K562 (cell line): ENCODE measurements at regions not wholly inside any gene's neighbourhood (a gene's known extent, or its start where the extent isn't known, plus 50 kb on each side); places are given as distances from the start of the nearest gene placed in this dataset.

ENCODE experiments used
- CBFA2T2 ChIP-seq: fragments of 450-650 bp; conservative IDR thresholded peaks from 2 replicates; pipeline ENCODE4 v1.6.1; 2017; ENCODE audit warnings: mild to moderate bottlenecking
- CREBBP ChIP-seq: IDR thresholded peaks from one replicate; pipeline ENCODE4 v1.6.1; 2012; ENCODE audit warnings: low read depth, mild to moderate bottlenecking, control low read depth, inconsistent platforms, low read length
- NCOR1 ChIP-seq: fragments of 450-650 bp; IDR thresholded peaks from 2 replicates; pipeline ENCODE4 v1.6.1; 2016; ENCODE audit warnings: mild to moderate bottlenecking, moderate library complexity
- PHTF2 ChIP-seq: fragments of 250-450 bp; sonication (Bioruptor Pico); IDR thresholded peaks from 2 replicates; pipeline ENCODE4 v1.5.0; 2021; ENCODE audit warnings: mild to moderate bottlenecking
- PTRF ChIP-seq: fragments of 450-650 bp; IDR thresholded peaks from 2 replicates; pipeline ENCODE4 v1.6.1; 2016; ENCODE audit warnings: mild to moderate bottlenecking, missing genetic modification characterization, missing compliant biosample characterization
- RBBP5 ChIP-seq: fragments of 200-600 bp; sonication (generic); IDR thresholded peaks from 2 replicates; pipeline ENCODE4 v1.6.1; 2012; ENCODE audit warnings: borderline replicate concordance, mild to moderate bottlenecking, low read length, control low read depth, inconsistent platforms; ENCODE audit not compliant: insufficient read depth, poor library complexity, severe bottlenecking
- TFAM ChIP-seq: fragments of 250-450 bp; sonication (Bioruptor Pico); conservative IDR thresholded peaks from 2 replicates; pipeline ENCODE4 v1.5.0; 2021; ENCODE audit warnings: mild to moderate bottlenecking, moderate library complexity
- TRIM28 ChIP-seq: fragments of 450-650 bp; IDR thresholded peaks from 2 replicates; pipeline ENCODE4 v1.6.1; 2017
- ZNF12 ChIP-seq: sonication (generic); formaldehyde crosslinking; IDR thresholded peaks from 2 replicates; pipeline ENCODE4 v1.4.0; 2020; ENCODE audit warnings: mild to moderate bottlenecking, missing genetic modification reagents
- ZNF174 ChIP-seq: fragments of 250-450 bp; sonication (Bioruptor Pico); IDR thresholded peaks from 2 replicates; pipeline ENCODE4 v1.4.0; 2020; ENCODE audit warnings: mild to moderate bottlenecking
- ZNF282 ChIP-seq: sonication (generic); formaldehyde crosslinking; IDR thresholded peaks from 2 replicates; pipeline ENCODE4 v1.8.1; 2023; ENCODE audit warnings: missing genetic modification reagents
- ZNF3 ChIP-seq: fragments of 250-450 bp; sonication (Bioruptor Pico); IDR thresholded peaks from 2 replicates; pipeline ENCODE4 v1.5.0; 2021; ENCODE audit warnings: mild to moderate bottlenecking, moderate library complexity
- ZNF431 ChIP-seq: sonication (generic); formaldehyde crosslinking; IDR thresholded peaks from 2 replicates; pipeline ENCODE4 v1.8.0; 2022; ENCODE audit warnings: mild to moderate bottlenecking, missing genetic modification reagents
- TF ChIP-seq, protein P1 (sequence below): sonication (generic); formaldehyde crosslinking; IDR thresholded peaks from 2 replicates; pipeline ENCODE4 v1.8.0; 2022; ENCODE audit warnings: mild to moderate bottlenecking, missing genetic modification reagents
- TF ChIP-seq, protein P2 (sequence below), 2 experiments: fragments of 250-450 bp in 1 of 2; fragments of 450-650 bp in 1 of 2; sonication (Bioruptor Pico) in 1 of 2; IDR thresholded peaks; 2 replicates each; pipeline versions ENCODE4 v1.6.1 to v1.8.0; 2016 to 2021; ENCODE audit warnings: mild to moderate bottlenecking in 2 of 2, moderate library complexity in 2 of 2, missing compliant biosample characterization in 1 of 2, missing genetic modification characterization in 1 of 2
- TF ChIP-seq, protein P3 (sequence below): sonication (generic); formaldehyde crosslinking; IDR thresholded peaks from 2 replicates; pipeline ENCODE4 v1.8.1; 2022; ENCODE audit warnings: missing genetic modification reagents
- TF ChIP-seq, protein P4 (sequence below): fragments of 250-450 bp; sonication (Bioruptor Pico); IDR thresholded peaks from 2 replicates; pipeline ENCODE4 v1.4.0; 2020; ENCODE audit warnings: mild to moderate bottlenecking

DNA sequence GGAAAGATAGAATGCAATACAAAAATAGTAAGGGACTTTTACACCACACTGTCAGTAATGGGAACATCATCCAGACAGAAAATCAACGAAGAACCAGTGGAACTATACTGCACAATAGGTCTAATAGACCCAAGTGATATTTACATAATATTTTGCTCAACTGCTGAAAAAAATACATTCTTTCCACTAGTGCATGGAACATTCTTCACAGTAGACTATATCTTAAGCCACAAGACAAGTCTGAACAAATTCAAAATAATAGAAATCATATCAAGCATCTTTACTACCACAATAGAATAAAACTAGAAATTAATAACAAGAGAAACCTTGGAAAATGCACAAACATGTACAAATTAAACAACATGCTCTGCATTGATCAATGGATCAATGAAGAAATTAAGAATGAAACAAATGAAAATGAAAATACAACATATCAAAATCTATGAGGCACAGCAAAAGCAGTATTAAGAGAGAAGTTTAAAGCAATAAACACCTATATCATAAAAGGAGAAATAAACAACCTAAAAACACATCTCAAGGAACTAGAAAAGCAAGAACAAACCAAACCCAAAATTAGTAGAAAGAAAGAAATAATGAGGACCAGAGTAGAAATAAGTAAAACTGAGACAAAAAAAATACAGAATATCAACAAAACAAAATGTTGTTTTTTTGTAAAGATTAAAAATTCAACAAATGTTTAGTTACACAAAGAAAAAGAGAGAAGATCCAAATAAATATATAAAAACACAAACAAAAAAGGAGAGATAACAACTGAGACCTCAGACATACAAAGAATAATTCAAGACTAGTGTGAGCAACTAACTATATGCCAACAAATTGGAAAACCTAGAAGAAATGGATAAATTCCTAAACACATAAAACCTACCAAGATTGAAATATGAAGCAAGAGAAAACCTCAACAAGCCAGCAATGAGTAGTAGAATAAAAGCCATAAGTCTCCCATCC lies 51.5 kb upstream of the ANTXR2 start (continued):
- TF ChIP-seq, protein P1, sequence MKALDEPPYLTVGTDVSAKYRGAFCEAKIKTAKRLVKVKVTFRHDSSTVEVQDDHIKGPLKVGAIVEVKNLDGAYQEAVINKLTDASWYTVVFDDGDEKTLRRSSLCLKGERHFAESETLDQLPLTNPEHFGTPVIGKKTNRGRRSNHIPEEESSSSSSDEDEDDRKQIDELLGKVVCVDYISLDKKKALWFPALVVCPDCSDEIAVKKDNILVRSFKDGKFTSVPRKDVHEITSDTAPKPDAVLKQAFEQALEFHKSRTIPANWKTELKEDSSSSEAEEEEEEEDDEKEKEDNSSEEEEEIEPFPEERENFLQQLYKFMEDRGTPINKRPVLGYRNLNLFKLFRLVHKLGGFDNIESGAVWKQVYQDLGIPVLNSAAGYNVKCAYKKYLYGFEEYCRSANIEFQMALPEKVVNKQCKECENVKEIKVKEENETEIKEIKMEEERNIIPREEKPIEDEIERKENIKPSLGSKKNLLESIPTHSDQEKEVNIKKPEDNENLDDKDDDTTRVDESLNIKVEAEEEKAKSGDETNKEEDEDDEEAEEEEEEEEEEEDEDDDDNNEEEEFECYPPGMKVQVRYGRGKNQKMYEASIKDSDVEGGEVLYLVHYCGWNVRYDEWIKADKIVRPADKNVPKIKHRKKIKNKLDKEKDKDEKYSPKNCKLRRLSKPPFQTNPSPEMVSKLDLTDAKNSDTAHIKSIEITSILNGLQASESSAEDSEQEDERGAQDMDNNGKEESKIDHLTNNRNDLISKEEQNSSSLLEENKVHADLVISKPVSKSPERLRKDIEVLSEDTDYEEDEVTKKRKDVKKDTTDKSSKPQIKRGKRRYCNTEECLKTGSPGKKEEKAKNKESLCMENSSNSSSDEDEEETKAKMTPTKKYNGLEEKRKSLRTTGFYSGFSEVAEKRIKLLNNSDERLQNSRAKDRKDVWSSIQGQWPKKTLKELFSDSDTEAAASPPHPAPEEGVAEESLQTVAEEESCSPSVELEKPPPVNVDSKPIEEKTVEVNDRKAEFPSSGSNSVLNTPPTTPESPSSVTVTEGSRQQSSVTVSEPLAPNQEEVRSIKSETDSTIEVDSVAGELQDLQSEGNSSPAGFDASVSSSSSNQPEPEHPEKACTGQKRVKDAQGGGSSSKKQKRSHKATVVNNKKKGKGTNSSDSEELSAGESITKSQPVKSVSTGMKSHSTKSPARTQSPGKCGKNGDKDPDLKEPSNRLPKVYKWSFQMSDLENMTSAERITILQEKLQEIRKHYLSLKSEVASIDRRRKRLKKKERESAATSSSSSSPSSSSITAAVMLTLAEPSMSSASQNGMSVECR, result no peak
- TF ChIP-seq TRIM28, result no peak
- no peak for TF ChIP-seq ZNF431 (CRISPR knock-in tag)
- TF ChIP-seq NCOR1, result no peak; the same call in 1 of the 2 replicates
- no peak for TF ChIP-seq ZNF282 (CRISPR knock-in tag)
- TF ChIP-seq CREBBP, result no peak
- TF ChIP-seq CBFA2T2, result no peak
- TF ChIP-seq, protein P2, sequence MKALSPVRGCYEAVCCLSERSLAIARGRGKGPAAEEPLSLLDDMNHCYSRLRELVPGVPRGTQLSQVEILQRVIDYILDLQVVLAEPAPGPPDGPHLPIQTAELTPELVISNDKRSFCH (CRISPR knock-in tag; IDR thresholded peaks at IDR 0.05), result no peak
- TF ChIP-seq, protein P2 (tag; IDR thresholded peaks at IDR 0.05), result no peak
- TF ChIP-seq PHTF2 (CRISPR knock-in tag), result no peak
- no peak for TF ChIP-seq ZNF3
- TF ChIP-seq PTRF, result no peak
- TF ChIP-seq ZNF12, result no peak
- TF ChIP-seq RBBP5, result no peak
- TF ChIP-seq, protein P3, sequence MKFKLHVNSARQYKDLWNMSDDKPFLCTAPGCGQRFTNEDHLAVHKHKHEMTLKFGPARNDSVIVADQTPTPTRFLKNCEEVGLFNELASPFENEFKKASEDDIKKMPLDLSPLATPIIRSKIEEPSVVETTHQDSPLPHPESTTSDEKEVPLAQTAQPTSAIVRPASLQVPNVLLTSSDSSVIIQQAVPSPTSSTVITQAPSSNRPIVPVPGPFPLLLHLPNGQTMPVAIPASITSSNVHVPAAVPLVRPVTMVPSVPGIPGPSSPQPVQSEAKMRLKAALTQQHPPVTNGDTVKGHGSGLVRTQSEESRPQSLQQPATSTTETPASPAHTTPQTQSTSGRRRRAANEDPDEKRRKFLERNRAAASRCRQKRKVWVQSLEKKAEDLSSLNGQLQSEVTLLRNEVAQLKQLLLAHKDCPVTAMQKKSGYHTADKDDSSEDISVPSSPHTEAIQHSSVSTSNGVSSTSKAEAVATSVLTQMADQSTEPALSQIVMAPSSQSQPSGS, result no peak
- TF ChIP-seq, protein P4, sequence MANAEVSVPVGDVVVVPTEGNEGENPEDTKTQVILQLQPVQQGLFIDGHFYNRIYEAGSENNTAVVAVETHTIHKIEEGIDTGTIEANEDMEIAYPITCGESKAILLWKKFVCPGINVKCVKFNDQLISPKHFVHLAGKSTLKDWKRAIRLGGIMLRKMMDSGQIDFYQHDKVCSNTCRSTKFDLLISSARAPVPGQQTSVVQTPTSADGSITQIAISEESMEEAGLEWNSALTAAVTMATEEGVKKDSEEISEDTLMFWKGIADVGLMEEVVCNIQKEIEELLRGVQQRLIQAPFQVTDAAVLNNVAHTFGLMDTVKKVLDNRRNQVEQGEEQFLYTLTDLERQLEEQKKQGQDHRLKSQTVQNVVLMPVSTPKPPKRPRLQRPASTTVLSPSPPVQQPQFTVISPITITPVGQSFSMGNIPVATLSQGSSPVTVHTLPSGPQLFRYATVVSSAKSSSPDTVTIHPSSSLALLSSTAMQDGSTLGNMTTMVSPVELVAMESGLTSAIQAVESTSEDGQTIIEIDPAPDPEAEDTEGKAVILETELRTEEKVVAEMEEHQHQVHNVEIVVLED (CRISPR knock-in tag), result no peak
- no peak for TF ChIP-seq TFAM (CRISPR knock-in tag)
- no peak for TF ChIP-seq ZNF174 (CRISPR knock-in tag)
